Parathyroid adenoma (tissue), 2 donors: ENCODE measurements at regions not wholly inside any gene's neighbourhood (a gene's known extent, or its start where the extent isn't known, plus 50 kb on each side); places are given as distances from the start of the nearest gene placed in this dataset.

Experiments used
- H2AFZ ChIP-seq: fragments of 300-600 bp; sonication (generic); one replicate; pipeline ENCODE4 v1.7.0; 2017; ENCODE audit warnings: antibody characterized with exemption, mild to moderate bottlenecking
- H3K27ac ChIP-seq: fragments of 300-600 bp; sonication (generic); one replicate; pipeline ENCODE4 v1.7.0; 2017
- H3K27me3 ChIP-seq: fragments of 300-600 bp; sonication (generic); one replicate; pipeline ENCODE4 v1.7.0; 2017; ENCODE audit warnings: low read length; ENCODE audit not compliant: control insufficient read depth, insufficient read depth
- H3K36me3 ChIP-seq: fragments of 300-600 bp; sonication (generic); one replicate; pipeline ENCODE4 v1.7.0; 2017; ENCODE audit warnings: low read length; ENCODE audit not compliant: control insufficient read depth, insufficient read depth
- H3K4me1 ChIP-seq: fragments of 300-600 bp; sonication (generic); one replicate; pipeline ENCODE4 v1.7.0; 2017; ENCODE audit warnings: control low read depth
- H3K4me2 ChIP-seq: fragments of 300-600 bp; sonication (generic); one replicate; pipeline ENCODE4 v1.7.0; 2017; ENCODE audit warnings: low read length
- H3K4me3 ChIP-seq: fragments of 300-600 bp; sonication (generic); one replicate; pipeline ENCODE4 v1.7.0; 2017; ENCODE audit warnings: low read depth, low read length
- H3K79me2 ChIP-seq: fragments of 300-600 bp; sonication (generic); one replicate; pipeline ENCODE4 v1.7.0; 2017; ENCODE audit warnings: control low read depth
- H3K9ac ChIP-seq: fragments of 300-600 bp; sonication (generic); one replicate; pipeline ENCODE4 v1.7.0; 2017; ENCODE audit warnings: mild to moderate bottlenecking
- H3K9me3 ChIP-seq: fragments of 300-600 bp; sonication (generic); one replicate; pipeline ENCODE4 v1.7.0; 2017; ENCODE audit warnings: low read length; ENCODE audit not compliant: control insufficient read depth
- CTCF ChIP-seq: fragments of 300-600 bp; sonication (generic); IDR thresholded peaks from one replicate; pipeline ENCODE4 v1.7.0; 2017; ENCODE audit warnings: antibody characterized with exemption, mild to moderate bottlenecking
- donor health status: primary hyperparathyroidism.

GRCh38 chr11:116144387-116144958, 628.3 kb downstream of the BUD13 start:
- no peak for TF ChIP-seq CTCF

GRCh38 chr11:116138280-116138679, 634.1 kb upstream of the CADM1 start:
- no peak overlapping the region for H3K9ac ChIP-seq
- H3K27me3 ChIP-seq: no peaks in the 10 kb centered on the region
- no peak overlapping the region for H2AFZ ChIP-seq
- no peaks in the 10 kb centered on the region for H3K36me3 ChIP-seq
- no peak overlapping the region for H3K27ac ChIP-seq
- H3K9me3 ChIP-seq: no peaks in the 10 kb centered on the region
- no peak for TF ChIP-seq CTCF
- H3K4me2 ChIP-seq: no peak overlapping the region
- H3K79me2 ChIP-seq: no peaks in the 10 kb centered on the region
- H3K4me3 ChIP-seq: no peak overlapping the region
- no peaks in the 10 kb centered on the region for H3K4me1 ChIP-seq

More at GRCh38 chr11:116144387-116144958, 628.3 kb downstream of the BUD13 start:
- H2AFZ ChIP-seq: no peak overlapping the region
- no peaks in the 10 kb centered on the region for H3K9me3 ChIP-seq
- no peak overlapping the region for H3K27ac ChIP-seq
- H3K4me3 ChIP-seq: no peak overlapping the region
- no peaks in the 10 kb centered on the region for H3K36me3 ChIP-seq
- H3K9ac ChIP-seq: no peak overlapping the region
- H3K27me3 ChIP-seq: no peaks in the 10 kb centered on the region
- no peaks in the 10 kb centered on the region for H3K4me1 ChIP-seq
- H3K4me2 ChIP-seq: no peak overlapping the region
- H3K79me2 ChIP-seq: no peaks in the 10 kb centered on the region

- no peak overlapping the region for H3K4me3 ChIP-seq
- H3K9ac ChIP-seq: no peak overlapping the region
- no peak for TF ChIP-seq CTCF
- H3K4me1 ChIP-seq: no peaks in the 10 kb centered on the region
- H2AFZ ChIP-seq: no peak overlapping the region
- no peaks in the 10 kb centered on the region for H3K9me3 ChIP-seq
- H3K27me3 ChIP-seq: no peaks in the 10 kb centered on the region
- H3K4me2 ChIP-seq: no peak overlapping the region
- H3K36me3 ChIP-seq: no peaks in the 10 kb centered on the region
- no peak overlapping the region for H3K27ac ChIP-seq
- no peaks in the 10 kb centered on the region for H3K79me2 ChIP-seq
These were observed 633.5 kb upstream of the CADM1 start for GRCh38 chr11:116137753-116138152.

GRCh38 chr11:116136987-116137674, 632.9 kb upstream of the CADM1 start:
- Histone ChIP-seq H2AFZ (no peak overlapping the region), H3K4me3 (no peak overlapping the region), H3K9me3 (no peaks in the 10 kb centered on the region), H3K27ac (no peak overlapping the region), H3K27me3 (no peaks in the 10 kb centered on the region), H3K4me2 (no peak overlapping the region), H3K4me1 (no peaks in the 10 kb centered on the region), H3K79me2 (no peaks in the 10 kb centered on the region), H3K9ac (no peak overlapping the region), H3K36me3 (no peaks in the 10 kb centered on the region)
- no peak for TF ChIP-seq CTCF

GRCh38 chr11:116135891-116136290, 631.7 kb upstream of the CADM1 start:
- no peak for TF ChIP-seq CTCF
- Histone ChIP-seq H3K36me3 (no peaks in the 10 kb centered on the region), H3K27me3 (no peaks in the 10 kb centered on the region), H3K9ac (no peak overlapping the region), H3K27ac (no peak overlapping the region), H3K4me2 (no peak overlapping the region), H3K9me3 (no peaks in the 10 kb centered on the region), H3K4me1 (no peaks in the 10 kb centered on the region), H3K79me2 (no peaks in the 10 kb centered on the region), H3K4me3 (no peak overlapping the region), H2AFZ (no peak overlapping the region)
